H1 (cell line): ENCODE measurements at regions not wholly inside any gene's neighbourhood (a gene's known extent, or its start where the extent isn't known, plus 50 kb on each side); places are given as distances from the start of the nearest gene placed in this dataset.

Experiments
- CTCF ChIA-PET: fragments of 300-600 bp; sonication (Branson Sonifier 250); formaldehyde crosslinking; loops from one replicate; lab custom pipeline; 2021; ENCODE audit not compliant: partially characterized antibody; lab: Charles Lee
- POLR2A ChIA-PET: fragments of 300-600 bp; sonication (Branson Sonifier 250); formaldehyde crosslinking; loops from one replicate; lab custom pipeline; 2021; ENCODE audit warnings: inconsistent platforms; ENCODE audit not compliant: partially characterized antibody; lab: Charles Lee
- DNase-seq, 2 experiments: peaks; one replicate each; pipeline versions ENCODE4 v3.0.0 to v3.0.0-alpha.2; 2010 to 2022; ENCODE audit warnings: low spot score in 2 of 2, low read depth in 1 of 2, mixed read lengths in 1 of 2
- FAIRE-seq: peaks from 2 replicates; lab custom pipeline; 2011; peaks lifted over from hg19 to GRCh38; lab: Jason Lieb, UNC
- H2AFZ ChIP-seq: 2 replicates; pipeline ENCODE4 v1.8.1; 2012; ENCODE audit warnings: low read length, inconsistent platforms
- H2AK5ac ChIP-seq: 2 replicates; pipeline ENCODE4 v1.6.1; 2013; ENCODE audit warnings: low read depth, low read length
- H2BK120ac ChIP-seq: replicated peaks from 2 replicates; pipeline ENCODE3; 2013; ENCODE audit warnings: low read depth, low read length, inconsistent platforms
- H2BK12ac ChIP-seq: 2 replicates; pipeline ENCODE4 v1.6.1; 2013; ENCODE audit warnings: low read depth, low read length
- H2BK15ac ChIP-seq: 2 replicates; pipeline ENCODE4 v1.6.1; 2013; ENCODE audit warnings: low read length
- H2BK20ac ChIP-seq: 2 replicates; pipeline ENCODE4 v1.6.1; 2013; ENCODE audit warnings: low read length
- H2BK5ac ChIP-seq: 2 replicates; pipeline ENCODE4 v1.6.1; 2013; ENCODE audit warnings: low read depth, low read length
- H3K14ac ChIP-seq: 2 replicates; pipeline ENCODE4 v1.6.1; 2013; ENCODE audit warnings: inconsistent platforms; ENCODE audit not compliant: insufficient read length
- H3K18ac ChIP-seq: 2 replicates; pipeline ENCODE4 v1.6.1; 2013; ENCODE audit warnings: low read length; ENCODE audit errors: extremely low read depth
- H3K23ac ChIP-seq: 2 replicates; pipeline ENCODE4 v1.6.1; 2013; ENCODE audit warnings: inconsistent platforms; ENCODE audit not compliant: insufficient read length
- H3K23me2 ChIP-seq: 2 replicates; pipeline ENCODE4 v1.6.1; 2013; ENCODE audit warnings: low read depth, low read length
- H3K27ac ChIP-seq: 2 replicates; pipeline ENCODE4 v1.6.1; 2011; ENCODE audit warnings: low read depth, low read length, inconsistent platforms
- H3K27me3 ChIP-seq, 4 experiments: replicated peaks in 1 of 4; 1 replicate in 1 of 4; 2 replicates in 3 of 4; pipeline versions ENCODE4 v1.6.1 to v1.8.1; 2011 to 2013; ENCODE audit warnings: low read length in 3 of 4, mild to moderate bottlenecking in 3 of 4, inconsistent platforms in 2 of 4, mixed read lengths in 2 of 4, moderate library complexity in 1 of 4; ENCODE audit not compliant: control insufficient read depth in 3 of 4, insufficient read depth in 3 of 4; ENCODE audit errors: extremely low read depth in 1 of 4
- H3K36me3 ChIP-seq, 4 experiments: 2 replicates each; pipeline versions ENCODE4 v1.6.1 to v1.8.1; 2011 to 2013; ENCODE audit warnings: mild to moderate bottlenecking in 4 of 4, low read length in 3 of 4, moderate library complexity in 2 of 4, control low read depth in 1 of 4, inconsistent platforms in 1 of 4; ENCODE audit not compliant: insufficient read depth in 4 of 4, control insufficient read depth in 2 of 4
- H3K4ac ChIP-seq: replicated peaks from 2 replicates; pipeline ENCODE3; 2013; ENCODE audit warnings: low read length, low read depth, mixed read lengths, inconsistent platforms; ENCODE audit not compliant: insufficient read length
- H3K4me1 ChIP-seq, 4 experiments: replicated peaks in 1 of 4; 1 replicate in 1 of 4; 2 replicates in 3 of 4; pipeline versions ENCODE4 v1.6.1 to v1.8.1; 2011 to 2013; ENCODE audit warnings: low read length in 3 of 4, inconsistent platforms in 2 of 4, mixed read lengths in 1 of 4; ENCODE audit not compliant: insufficient read depth in 4 of 4, control insufficient read depth in 3 of 4
- H3K4me2 ChIP-seq, 2 experiments: 2 replicates each; pipeline versions ENCODE4 v1.6.1 to v1.8.1; 2011 to 2013; ENCODE audit warnings: low read depth in 2 of 2, low read length in 2 of 2, control low read depth in 1 of 2, inconsistent platforms in 1 of 2, mild to moderate bottlenecking in 1 of 2; ENCODE audit not compliant: insufficient read depth in 1 of 2
- H3K4me3 ChIP-seq, 4 experiments: fragments of 200-600, 300-600 bp in 1 of 4; sonication (generic), shearing (Covaris generic), sonication (Bioruptor Twin) in 1 of 4; 2 replicates each; pipeline versions ENCODE4 v1.5.1 to v1.8.1; 2011 to 2016; ENCODE audit warnings: low read length in 4 of 4, low read depth in 3 of 4, control low read depth in 2 of 4, inconsistent platforms in 2 of 4, mild to moderate bottlenecking in 2 of 4, mixed read lengths in 1 of 4, moderate library complexity in 1 of 4; ENCODE audit not compliant: insufficient read depth in 2 of 4; ENCODE audit errors: extremely low read depth in 1 of 4
- H3K56ac ChIP-seq: replicated peaks from 2 replicates; pipeline ENCODE3; 2013; ENCODE audit warnings: low read depth, mild to moderate bottlenecking, mixed read lengths, low read length, inconsistent platforms; ENCODE audit not compliant: insufficient read length
- H3K79me1 ChIP-seq: 2 replicates; pipeline ENCODE4 v1.6.1; 2013; ENCODE audit warnings: low read depth, low read length, control low read depth
- H3K79me2 ChIP-seq, 2 experiments: 2 replicates each; pipeline versions ENCODE4 v1.6.1 to v1.8.1; 2012 to 2013; ENCODE audit warnings: low read length in 2 of 2, mild to moderate bottlenecking in 2 of 2, inconsistent platforms in 1 of 2; ENCODE audit not compliant: insufficient read depth in 2 of 2, control insufficient read depth in 1 of 2
- H3K9ac ChIP-seq, 4 experiments: replicated peaks in 1 of 4; 1 replicate in 1 of 4; 2 replicates in 3 of 4; pipeline versions ENCODE4 v1.6.1 to v1.8.1; 2011 to 2013; ENCODE audit warnings: low read depth in 3 of 4, low read length in 3 of 4, control low read depth in 2 of 4, mild to moderate bottlenecking in 2 of 4, moderate library complexity in 2 of 4, inconsistent platforms in 1 of 4; ENCODE audit errors: extremely low read depth in 1 of 4
- H3K9me3 ChIP-seq, 2 experiments: 2 replicates each; pipeline versions ENCODE4 v1.6.1 to v1.8.1; 2012 to 2013; ENCODE audit warnings: mild to moderate bottlenecking in 2 of 2, moderate library complexity in 2 of 2, control low read depth in 1 of 2, inconsistent platforms in 1 of 2, low read depth in 1 of 2, low read length in 1 of 2, mixed read lengths in 1 of 2; ENCODE audit not compliant: insufficient read depth in 2 of 2
- H4K20me1 ChIP-seq, 2 experiments: replicated peaks in 1 of 2; 2 replicates each; pipeline versions ENCODE3 to v1.8.1; 2011 to 2013; ENCODE audit warnings: inconsistent platforms in 2 of 2, low read length in 2 of 2, mild to moderate bottlenecking in 1 of 2; ENCODE audit not compliant: insufficient read depth in 2 of 2, control insufficient read depth in 1 of 2
- H4K5ac ChIP-seq: 2 replicates; pipeline ENCODE4 v1.6.1; 2013; ENCODE audit warnings: low read length, low read depth, mixed read lengths, inconsistent platforms; ENCODE audit not compliant: insufficient read length
- H4K8ac ChIP-seq: 2 replicates; pipeline ENCODE4 v1.8.0; 2013; ENCODE audit warnings: mild to moderate bottlenecking, moderate library complexity, low read length, inconsistent platforms; ENCODE audit not compliant: insufficient read depth; ENCODE audit errors: extremely low read depth
- H4K91ac ChIP-seq: replicated peaks from 2 replicates; pipeline ENCODE3; 2013; ENCODE audit warnings: low read length, mixed read lengths, inconsistent platforms; ENCODE audit not compliant: insufficient read length
- BACH1 ChIP-seq: IDR thresholded peaks from 2 replicates; pipeline ENCODE4 v1.6.1; 2012; ENCODE audit warnings: low read length, improper control_type of control experiment
- E2F6 ChIP-seq: IDR thresholded peaks from 2 replicates; pipeline ENCODE4 v1.6.1; 2012; ENCODE audit warnings: inconsistent platforms
- EGR1 ChIP-seq: IDR thresholded peaks from 2 replicates; pipeline ENCODE4 v1.6.1; 2011; ENCODE audit warnings: low read depth, low read length, borderline replicate concordance
- HDAC6 ChIP-seq: IDR thresholded peaks from one replicate; pipeline ENCODE4 v1.7.1; 2012; ENCODE audit warnings: low read depth, mild to moderate bottlenecking, inconsistent platforms, low read length, moderate library complexity
- MAX ChIP-seq: IDR thresholded peaks from 2 replicates; pipeline ENCODE4 v1.6.1; 2012; ENCODE audit warnings: inconsistent platforms
- PHF8 ChIP-seq: fragments of 200-600 bp; sonication (generic); conservative IDR thresholded peaks from 2 replicates; pipeline ENCODE4 v1.7.1; 2012; ENCODE audit warnings: low read depth, mild to moderate bottlenecking, inconsistent platforms, low read length, moderate library complexity
- RNF2 ChIP-seq: fragments of 200-900, 300-1000 bp; sonication (generic); IDR thresholded peaks from 2 replicates; pipeline ENCODE4 v1.7.1; 2016; ENCODE audit warnings: borderline replicate concordance, low read depth, mild to moderate bottlenecking, antibody characterized with exemption, low read length; ENCODE audit not compliant: poor library complexity, severe bottlenecking; ENCODE audit errors: missing control alignments
- SAP30 ChIP-seq: fragments of 300-600 bp; sonication (generic); IDR thresholded peaks from 2 replicates; pipeline ENCODE4 v1.7.1; 2012; ENCODE audit warnings: low read length, moderate library complexity, mild to moderate bottlenecking, inconsistent platforms; ENCODE audit not compliant: insufficient read depth, insufficient replicate concordance
- SIN3A ChIP-seq, 2 experiments: IDR thresholded peaks in 1 of 2; conservative IDR thresholded peaks in 1 of 2; 2 replicates each; pipeline ENCODE4 v1.6.1; 2011 to 2012; ENCODE audit warnings: low read length in 2 of 2, improper control_type of control experiment in 1 of 2, low read depth in 1 of 2, mild to moderate bottlenecking in 1 of 2
- SP1 ChIP-seq: IDR thresholded peaks from 2 replicates; pipeline ENCODE4 v1.6.1; 2011; ENCODE audit warnings: low read depth, low read length
- TAF1 ChIP-seq: IDR thresholded peaks from 2 replicates; pipeline ENCODE4 v1.6.1; 2011; ENCODE audit warnings: mild to moderate bottlenecking, low read depth, low read length
- TEAD4 ChIP-seq: IDR thresholded peaks from 2 replicates; pipeline ENCODE4 v1.6.1; 2012; ENCODE audit warnings: low read depth, low read length, inconsistent platforms, mixed read lengths
- YY1 ChIP-seq: IDR thresholded peaks from 2 replicates; pipeline ENCODE4 v1.6.1; 2011; ENCODE audit warnings: low read depth, mild to moderate bottlenecking, low read length
- ZNF274 ChIP-seq: IDR thresholded peaks from 2 replicates; pipeline ENCODE4 v1.7.0; 2012; ENCODE audit warnings: low read length, borderline replicate concordance; ENCODE audit errors: extremely low read depth
- WGBS, 2 experiments: shearing (Covaris generic) in 1 of 2; methylation state at CpG; one replicate each; pipeline versions ENCODE4 v1.1.6 to v1.1.7; 2013 to 2015; ENCODE audit warnings: low lambda C conversion rate in 2 of 2, mixed read lengths in 2 of 2, inconsistent platforms in 1 of 2, low coverage in 1 of 2, missing lambda C conversion rate in 1 of 2; ENCODE audit not compliant: insufficient replicate concordance in 2 of 2, insufficient coverage in 1 of 2, insufficient read length in 1 of 2; ENCODE audit errors: extremely low coverage in 1 of 2, missing lambda C conversion rate in 1 of 2; 5-methylcytosine and 5-hydroxymethylcytosine counted together

GRCh38 chr21:32209580-32209979, 69.3 kb downstream of the MIS18A start:
- H2BK5ac ChIP-seq = no peak overlapping the region
- WGBS, 2 experiments = 88% methylated on average over 4 of the region's 4 CpGs; no CpG with 5 or more reads in 1 of the 2 experiments
- H4K20me1 ChIP-seq = no peaks in the 10 kb centered on the region
- no peak overlapping the region for H3K27ac ChIP-seq
- H4K91ac ChIP-seq = no peak overlapping the region
- H2BK20ac ChIP-seq = no peak overlapping the region
- peaks cover 4 to 7% of the 10 kb centered on the region in 2 experiments; a peak in 2 of 4 replicates for H3K9me3 ChIP-seq
- DNase-seq (no peak), FAIRE-seq (no peak)
- no peak overlapping the region for H4K5ac ChIP-seq
- H3K4me1 ChIP-seq = no peaks in the 10 kb centered on the region
- H3K9ac ChIP-seq = no peak overlapping the region
- no peak overlapping the region for H3K23ac ChIP-seq
- no peak overlapping the region for H2AFZ ChIP-seq
- no peak overlapping the region for H3K18ac ChIP-seq
- H3K36me3 ChIP-seq = no peaks in the 10 kb centered on the region
- no peak overlapping the region for H3K56ac ChIP-seq
- H3K14ac ChIP-seq = no peak overlapping the region
- no peak overlapping the region for H2BK120ac ChIP-seq
- no peak overlapping the region for H2AK5ac ChIP-seq
- H2BK15ac ChIP-seq = no peak overlapping the region
- no peak overlapping the region for H3K4me2 ChIP-seq
- POLR2A ChIA-PET = no interaction called here
- H3K79me1 ChIP-seq = no peaks in the 10 kb centered on the region
- H4K8ac ChIP-seq = no peak overlapping the region
- no peak overlapping the region for H3K4ac ChIP-seq
- H3K27me3 ChIP-seq = no peaks in the 10 kb centered on the region
- CTCF ChIA-PET = interaction anchor here (1.0 kb wide), 1 partner anchor 14 kb away, joined by 3 read pairs; no protein-coding TSS in a partner anchor
- H3K23me2 ChIP-seq = no peaks in the 10 kb centered on the region
- H3K79me2 ChIP-seq = no peaks in the 10 kb centered on the region
- no peak overlapping the region for H3K4me3 ChIP-seq
- no peak overlapping the region for H2BK12ac ChIP-seq
- TF ChIP-seq SP1 (no peak), ZNF274 (no peak), SAP30 (no peak), MAX (no peak), RNF2 (no peak), PHF8 (no peak), E2F6 (no peak), HDAC6 (no peak), TAF1 (no peak), EGR1 (no peak), BACH1 (no peak), YY1 (no peak), TEAD4 (no peak), SIN3A (conservative IDR thresholded peaks at IDR 0.05 in 1 of 2, IDR thresholded peaks at IDR 0.05 in 1 of 2; ENCODE audit: low read depth in 1 of 2, low read length in 2 of 2) (no peak)
